DOHH2 (cell line): ENCODE measurements at regions not wholly inside any gene's neighbourhood (a gene's known extent, or its start where the extent isn't known, plus 50 kb on each side); places are given as distances from the start of the nearest gene placed in this dataset.

Source experiments
- H3F3A ChIP-seq: fragments of 200-600 bp; sonication (generic), shearing (Covaris generic); 2 replicates; pipeline ENCODE4 v1.6.0; 2016; ENCODE audit warnings: antibody characterized with exemption, mild to moderate bottlenecking; ENCODE audit not compliant: control insufficient read depth, insufficient read depth
- H3K27ac ChIP-seq: fragments of 200-600 bp; sonication (generic); 2 replicates; pipeline ENCODE4 v1.5.1; 2014; ENCODE audit warnings: low read depth, mild to moderate bottlenecking, low read length, moderate library complexity
- H3K27me3 ChIP-seq: fragments of 200-600 bp; sonication (generic); 2 replicates; pipeline ENCODE4 v1.6.1; 2014; ENCODE audit warnings: mild to moderate bottlenecking, low read length, mixed read lengths; ENCODE audit not compliant: control insufficient read depth
- H3K36me3 ChIP-seq: fragments of 200-600 bp; sonication (generic); 2 replicates; pipeline ENCODE4 v1.6.1; 2014; ENCODE audit warnings: mild to moderate bottlenecking, low read length, moderate library complexity, mixed read lengths; ENCODE audit not compliant: control insufficient read depth
- H3K4me1 ChIP-seq: fragments of 200-600 bp; sonication (generic); 2 replicates; pipeline ENCODE4 v1.6.1; 2014; ENCODE audit warnings: mild to moderate bottlenecking, low read length, mixed read lengths; ENCODE audit not compliant: control insufficient read depth
- H3K4me2 ChIP-seq: fragments of 200-600 bp; sonication (generic); 2 replicates; pipeline ENCODE4 v1.6.0; 2014; ENCODE audit warnings: mild to moderate bottlenecking, low read length, moderate library complexity
- H3K4me3 ChIP-seq: fragments of 200-600 bp; sonication (generic); 2 replicates; pipeline ENCODE4 v1.5.1; 2014; ENCODE audit warnings: mild to moderate bottlenecking, low read length, mixed read lengths
- H3K79me2 ChIP-seq: fragments of 200-600 bp; sonication (generic); 2 replicates; pipeline ENCODE4 v1.6.1; 2014; ENCODE audit warnings: mild to moderate bottlenecking, low read length, mixed read lengths; ENCODE audit not compliant: control insufficient read depth
- H3K9me2 ChIP-seq: fragments of 200-600 bp; sonication (generic); replicated peaks from 2 replicates; pipeline ENCODE4 v1.6.1; 2014; ENCODE audit warnings: mild to moderate bottlenecking, low read length, mixed read lengths; ENCODE audit not compliant: control insufficient read depth
- H3K9me3 ChIP-seq: fragments of 200-600 bp; sonication (generic); 2 replicates; pipeline ENCODE4 v1.6.1; 2014; ENCODE audit warnings: antibody characterized with exemption, low read length, mixed read lengths; ENCODE audit not compliant: control insufficient read depth, insufficient read depth
- H4K20me1 ChIP-seq: fragments of 200-600 bp; sonication (generic); 2 replicates; pipeline ENCODE4 v1.6.0; 2014; ENCODE audit warnings: low read depth, mild to moderate bottlenecking, antibody characterized with exemption, low read length, moderate library complexity; ENCODE audit not compliant: control insufficient read depth, insufficient read depth
- CTCF ChIP-seq: fragments of 200-600 bp; sonication (generic); IDR thresholded peaks from one replicate; pipeline ENCODE4 v1.5.1; 2014; ENCODE audit warnings: antibody characterized with exemption, mild to moderate bottlenecking, low read depth, low read length; ENCODE audit not compliant: poor library complexity, severe bottlenecking
- EZH2phosphoT487 ChIP-seq: fragments of 200-600 bp; sonication (generic); IDR thresholded peaks from 2 replicates; pipeline ENCODE4 v1.6.1; 2017; ENCODE audit warnings: borderline replicate concordance, mild to moderate bottlenecking, antibody characterized with exemption, low read length, moderate library complexity, mixed read lengths

DNA sequence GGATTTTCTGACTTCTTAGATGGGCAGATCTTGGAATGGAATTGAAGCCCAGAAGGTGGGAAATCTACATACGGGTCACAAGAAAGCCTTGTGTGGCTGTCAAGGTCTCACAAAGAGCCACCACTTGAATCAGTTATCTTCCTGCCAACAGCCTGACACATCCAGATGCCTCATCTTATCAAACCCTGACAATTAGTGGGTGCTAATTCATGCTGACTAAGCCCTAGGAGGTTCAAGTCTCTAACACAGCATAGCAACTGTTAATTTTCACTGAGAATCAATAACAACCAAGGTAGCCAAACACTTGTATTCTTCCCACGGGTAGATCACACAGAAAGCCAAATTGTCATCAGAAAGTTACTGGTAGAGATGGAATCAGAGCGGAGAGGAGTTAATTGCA, 222.2 kb downstream of the TMEM167A start:
- H3K4me1 ChIP-seq, result no peaks in the 10 kb centered on the region
- no peaks in the 10 kb centered on the region for H3K27me3 ChIP-seq
- TF ChIP-seq CTCF (no peak), EZH2phosphoT487 (no peak)
- H3K79me2 ChIP-seq, result no peaks in the 10 kb centered on the region
- H3K36me3 ChIP-seq, result no peaks in the 10 kb centered on the region
- H3K4me3 ChIP-seq, result no peak overlapping the region
- no peaks in the 10 kb centered on the region for H4K20me1 ChIP-seq
- H3F3A ChIP-seq, result no peaks in the 10 kb centered on the region
- H3K27ac ChIP-seq, result no peak overlapping the region
- no peaks in the 10 kb centered on the region for H3K9me3 ChIP-seq
- H3K4me2 ChIP-seq, result no peak overlapping the region
- H3K9me2 ChIP-seq, result no peaks in the 10 kb centered on the region

DNA sequence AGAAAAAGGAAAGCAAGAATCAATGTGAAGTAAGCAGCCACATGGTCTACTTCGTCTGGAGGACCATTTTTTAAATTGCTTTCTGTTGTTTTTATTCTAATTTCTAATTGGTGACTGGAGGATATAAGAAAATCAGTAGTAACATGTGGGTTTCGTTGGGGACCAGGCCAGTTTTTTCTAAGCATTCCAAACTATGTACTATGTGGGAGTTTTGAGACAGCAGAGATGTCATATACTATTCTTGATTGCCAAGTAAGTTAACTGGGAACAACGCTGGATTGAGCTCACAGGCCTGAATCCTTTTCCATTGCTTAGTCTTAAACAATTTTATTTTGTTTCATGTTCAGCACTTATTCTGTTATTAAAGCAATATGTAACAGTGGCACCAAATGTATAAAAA, 225.7 kb downstream of the TMEM167A start:
- no peaks in the 10 kb centered on the region for H3K9me3 ChIP-seq

GRCh38 chr5:82850393-82850792, 226.8 kb downstream of the TMEM167A start:
- no peak overlapping the region for H3K27ac ChIP-seq
- no peaks in the 10 kb centered on the region for H3F3A ChIP-seq
- H3K4me2 ChIP-seq, result no peak overlapping the region
- no peaks in the 10 kb centered on the region for H3K27me3 ChIP-seq
- H3K79me2 ChIP-seq, result no peaks in the 10 kb centered on the region
- H3K4me1 ChIP-seq, result no peaks in the 10 kb centered on the region
- H3K4me3 ChIP-seq, result no peak overlapping the region
- no peaks in the 10 kb centered on the region for H3K9me3 ChIP-seq
- no peaks in the 10 kb centered on the region for H3K36me3 ChIP-seq
- no peaks in the 10 kb centered on the region for H4K20me1 ChIP-seq
- no peak for TF ChIP-seq CTCF
- TF ChIP-seq EZH2phosphoT487, result no peak
- H3K9me2 ChIP-seq, result no peaks in the 10 kb centered on the region

More for the DNA sequence above, 225.7 kb downstream of the TMEM167A start:
- no peak overlapping the region for H3K4me3 ChIP-seq
- H4K20me1 ChIP-seq, result no peaks in the 10 kb centered on the region
- no peak for TF ChIP-seq EZH2phosphoT487
- TF ChIP-seq CTCF, result no peak
- H3F3A ChIP-seq, result no peaks in the 10 kb centered on the region
- H3K36me3 ChIP-seq, result no peaks in the 10 kb centered on the region
- no peaks in the 10 kb centered on the region for H3K79me2 ChIP-seq
- no peaks in the 10 kb centered on the region for H3K27me3 ChIP-seq
- H3K4me2 ChIP-seq, result no peak overlapping the region
- no peak overlapping the region for H3K27ac ChIP-seq
- H3K4me1 ChIP-seq, result no peaks in the 10 kb centered on the region
- no peaks in the 10 kb centered on the region for H3K9me2 ChIP-seq

DNA sequence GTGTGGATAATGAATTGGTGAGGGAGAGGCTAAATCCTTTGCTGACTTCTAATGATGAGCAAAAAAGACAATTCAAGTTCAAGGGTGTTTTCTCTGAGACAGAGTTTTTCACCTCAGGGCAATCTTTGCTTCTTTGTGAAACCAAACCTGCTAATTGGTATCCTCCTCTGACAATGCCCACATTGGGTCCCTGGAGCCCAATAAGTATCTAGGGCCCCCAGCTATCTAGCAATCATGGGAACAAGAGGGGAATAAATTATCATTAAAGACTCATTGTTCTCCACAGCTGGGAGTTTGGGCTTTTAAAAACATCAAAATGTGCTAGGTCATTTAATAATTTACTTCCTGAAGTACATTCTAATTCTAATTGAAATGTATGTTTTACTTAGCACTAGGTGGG, 227.3 kb downstream of the TMEM167A start:
- Histone ChIP-seq H3K36me3 (no peaks in the 10 kb centered on the region), H4K20me1 (no peaks in the 10 kb centered on the region), H3K4me2 (no peak overlapping the region), H3F3A (no peaks in the 10 kb centered on the region), H3K9me2 (no peaks in the 10 kb centered on the region), H3K79me2 (no peaks in the 10 kb centered on the region), H3K27ac (no peak overlapping the region), H3K9me3 (no peaks in the 10 kb centered on the region), H3K4me1 (no peaks in the 10 kb centered on the region), H3K27me3 (no peaks in the 10 kb centered on the region), H3K4me3 (no peak overlapping the region)
- TF ChIP-seq CTCF (no peak), EZH2phosphoT487 (no peak)
